Vagina (tissue), 2 donors: ENCODE measurements at regions not wholly inside any gene's neighbourhood (a gene's known extent, or its start where the extent isn't known, plus 50 kb on each side); places are given as distances from the start of the nearest gene placed in this dataset.

Experiments
- DNase-seq, 2 donors: peaks; one replicate each; pipeline ENCODE4 v3.0.0-alpha.2; 2017; ENCODE audit errors: extremely low spot score in 2 of 2
- H3K27ac ChIP-seq: fragments of 200-600 bp; sonication (generic); one replicate; pipeline ENCODE4 v1.5.1; 2019
- H3K27me3 ChIP-seq: fragments of 200-600 bp; sonication (generic); one replicate; pipeline ENCODE4 v1.5.1; 2019
- H3K36me3 ChIP-seq, 2 donors: fragments of 200-600 bp; sonication (generic); one replicate each; pipeline ENCODE4 v1.5.1; 2017 to 2019
- H3K4me1 ChIP-seq: fragments of 200-600 bp; sonication (generic); one replicate; pipeline ENCODE4 v1.5.1; 2019
- H3K4me3 ChIP-seq, 2 donors: fragments of 200-600 bp; sonication (generic); 1 replicate in 1 of 2; 2 replicates in 1 of 2; pipeline ENCODE4 v1.5.1; 2016 to 2019
- H3K9me3 ChIP-seq: fragments of 200-600 bp; sonication (generic); one replicate; pipeline ENCODE4 v1.5.1; 2019
- POLR2A ChIP-seq, 2 donors: fragments of 450-650 bp; IDR thresholded peaks; one replicate each; pipeline ENCODE4 v1.6.1; 2017; ENCODE audit warnings: antibody characterized with exemption in 2 of 2, mild to moderate bottlenecking in 2 of 2, moderate library complexity in 2 of 2
- POLR2AphosphoS5 ChIP-seq, 2 donors: sonication (generic); formaldehyde crosslinking; IDR thresholded peaks; one replicate each; pipeline ENCODE4 v1.9.0; 2017; ENCODE audit warnings: antibody characterized with exemption in 2 of 2, mild to moderate bottlenecking in 2 of 2, low read depth in 1 of 2; ENCODE audit not compliant: insufficient read depth in 1 of 2
- intact Hi-C: fragments of 100-400 bp; cut with DNase I; formaldehyde crosslinking; loops from one replicate; pipeline ENCODE4 v1.15.1; 2023
- TF ChIP-seq, protein P1 (sequence below), 3 experiments: fragments of 450-650 bp in 2 of 3; fragments of 200-600 bp in 1 of 3; sonication (generic) in 1 of 3; IDR thresholded peaks; one replicate each; pipeline ENCODE4 v1.5.1; 2017 to 2019; ENCODE audit warnings: antibody characterized with exemption in 3 of 3, mild to moderate bottlenecking in 2 of 3, moderate library complexity in 2 of 3

- intact Hi-C loops = no loop called here
- Histone ChIP-seq H3K4me3 (no peak overlapping the region), H3K27me3 (no peaks in the 10 kb centered on the region), H3K36me3 (no peaks in the 10 kb centered on the region), H3K9me3 (no peaks in the 10 kb centered on the region), H3K27ac (no peak overlapping the region), H3K4me1 (no peaks in the 10 kb centered on the region)
- no peak for DNase-seq
- TF ChIP-seq POLR2A (IDR thresholded peaks at IDR 0.05) (no peak), POLR2AphosphoS5 (IDR thresholded peaks at IDR 0.05; ENCODE audit: insufficient read depth in 1 of 2, low read depth in 1 of 2) (no peak)
- TF ChIP-seq, protein P1, sequence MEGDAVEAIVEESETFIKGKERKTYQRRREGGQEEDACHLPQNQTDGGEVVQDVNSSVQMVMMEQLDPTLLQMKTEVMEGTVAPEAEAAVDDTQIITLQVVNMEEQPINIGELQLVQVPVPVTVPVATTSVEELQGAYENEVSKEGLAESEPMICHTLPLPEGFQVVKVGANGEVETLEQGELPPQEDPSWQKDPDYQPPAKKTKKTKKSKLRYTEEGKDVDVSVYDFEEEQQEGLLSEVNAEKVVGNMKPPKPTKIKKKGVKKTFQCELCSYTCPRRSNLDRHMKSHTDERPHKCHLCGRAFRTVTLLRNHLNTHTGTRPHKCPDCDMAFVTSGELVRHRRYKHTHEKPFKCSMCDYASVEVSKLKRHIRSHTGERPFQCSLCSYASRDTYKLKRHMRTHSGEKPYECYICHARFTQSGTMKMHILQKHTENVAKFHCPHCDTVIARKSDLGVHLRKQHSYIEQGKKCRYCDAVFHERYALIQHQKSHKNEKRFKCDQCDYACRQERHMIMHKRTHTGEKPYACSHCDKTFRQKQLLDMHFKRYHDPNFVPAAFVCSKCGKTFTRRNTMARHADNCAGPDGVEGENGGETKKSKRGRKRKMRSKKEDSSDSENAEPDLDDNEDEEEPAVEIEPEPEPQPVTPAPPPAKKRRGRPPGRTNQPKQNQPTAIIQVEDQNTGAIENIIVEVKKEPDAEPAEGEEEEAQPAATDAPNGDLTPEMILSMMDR (IDR thresholded peaks at IDR 0.05) = no peak
These were observed 249.4 kb upstream of the FAM98A start for GRCh38 chr2:33848486-33848885.

GRCh38 chr2:33839791-33840190 is 240.7 kb upstream of the FAM98A start:
- TF ChIP-seq POLR2A (IDR thresholded peaks at IDR 0.05) = no peak
- TF ChIP-seq, protein P1 (IDR thresholded peaks at IDR 0.05) = no peak
- TF ChIP-seq POLR2AphosphoS5 (IDR thresholded peaks at IDR 0.05; ENCODE audit: insufficient read depth in 1 of 2, low read depth in 1 of 2) = no peak
- intact Hi-C loops = no loop called here
- Histone ChIP-seq H3K4me3 (no peak overlapping the region), H3K4me1 (no peaks in the 10 kb centered on the region), H3K9me3 (no peaks in the 10 kb centered on the region), H3K27ac (no peak overlapping the region), H3K36me3 (no peaks in the 10 kb centered on the region), H3K27me3 (no peaks in the 10 kb centered on the region)
- DNase-seq = no peak

GRCh38 chr2:33836628-33837027 is 237.5 kb upstream of the FAM98A start:
- TF ChIP-seq, protein P1 (IDR thresholded peaks at IDR 0.05) = no peak
- TF ChIP-seq POLR2A (IDR thresholded peaks at IDR 0.05) (no peak), POLR2AphosphoS5 (IDR thresholded peaks at IDR 0.05; ENCODE audit: insufficient read depth in 1 of 2, low read depth in 1 of 2) (no peak)
- H3K27ac ChIP-seq = no peak overlapping the region
- no peaks in the 10 kb centered on the region for H3K9me3 ChIP-seq
- no peaks in the 10 kb centered on the region for H3K27me3 ChIP-seq
- DNase-seq = no peak
- no peaks in the 10 kb centered on the region for H3K36me3 ChIP-seq
- intact Hi-C loops = no loop called here
- no peak overlapping the region for H3K4me3 ChIP-seq
- H3K4me1 ChIP-seq = no peaks in the 10 kb centered on the region

DNA sequence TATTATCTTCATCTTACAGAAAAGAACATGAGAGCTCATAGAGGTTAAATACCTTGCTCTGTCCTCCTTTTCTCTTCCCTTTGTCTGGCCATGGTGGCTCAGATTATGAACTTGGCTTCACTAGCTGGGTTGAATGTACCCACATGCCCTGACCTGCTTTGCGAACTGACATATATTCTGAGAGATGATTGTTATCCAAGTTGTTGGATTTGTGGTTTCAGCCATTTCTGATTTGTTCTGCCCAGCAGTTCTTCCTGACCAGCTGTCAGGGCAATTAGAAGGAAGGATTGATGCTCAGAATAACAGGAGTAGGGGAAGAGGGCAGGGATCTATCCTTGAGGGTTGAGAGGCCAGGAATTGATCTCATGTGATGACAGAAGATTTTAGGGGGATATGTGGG is 236.8 kb upstream of the FAM98A start:
- no peaks in the 10 kb centered on the region for H3K4me1 ChIP-seq
- H3K36me3 ChIP-seq = no peaks in the 10 kb centered on the region
- no peak for DNase-seq
- H3K27ac ChIP-seq = no peak overlapping the region
- TF ChIP-seq POLR2AphosphoS5 (IDR thresholded peaks at IDR 0.05; ENCODE audit: insufficient read depth in 1 of 2, low read depth in 1 of 2) (no peak), POLR2A (IDR thresholded peaks at IDR 0.05) (no peak)
- TF ChIP-seq, protein P1 (IDR thresholded peaks at IDR 0.05) = no peak
- H3K9me3 ChIP-seq = no peaks in the 10 kb centered on the region
- H3K27me3 ChIP-seq = no peaks in the 10 kb centered on the region
- no peak overlapping the region for H3K4me3 ChIP-seq
- intact Hi-C loops = no loop called here

- intact Hi-C loops = no loop called here
- no peak for TF ChIP-seq POLR2A (IDR thresholded peaks at IDR 0.05)
- no peak for TF ChIP-seq POLR2AphosphoS5 (IDR thresholded peaks at IDR 0.05; ENCODE audit: insufficient read depth in 1 of 2, low read depth in 1 of 2)
- TF ChIP-seq, protein P1 (IDR thresholded peaks at IDR 0.05) = no peak
- no peak overlapping the region for H3K4me3 ChIP-seq
These were observed 223.9 kb upstream of the FAM98A start for GRCh38 chr2:33822964-33823363.

More at GRCh38 chr2:33822964-33823363, 223.9 kb upstream of the FAM98A start:
- no peak for DNase-seq
- no peaks in the 10 kb centered on the region for H3K4me1 ChIP-seq
- H3K27ac ChIP-seq = no peak overlapping the region
- no peaks in the 10 kb centered on the region for H3K36me3 ChIP-seq
- H3K27me3 ChIP-seq = no peaks in the 10 kb centered on the region
- H3K9me3 ChIP-seq = no peaks in the 10 kb centered on the region
